GM19372 (cell line): ENCODE measurements at regions not wholly inside any gene's neighbourhood (a gene's known extent, or its start where the extent isn't known, plus 50 kb on each side); places are given as distances from the start of the nearest gene placed in this dataset.

Source experiments
- ATAC-seq: cut with Tn5 transposase; IDR thresholded peaks from one replicate; pipeline ENCODE4 v1.9.1; 2021; ENCODE audit warnings: mild to moderate bottlenecking, low read depth, moderate library complexity; ENCODE audit not compliant: unreplicated experiment

DNA sequence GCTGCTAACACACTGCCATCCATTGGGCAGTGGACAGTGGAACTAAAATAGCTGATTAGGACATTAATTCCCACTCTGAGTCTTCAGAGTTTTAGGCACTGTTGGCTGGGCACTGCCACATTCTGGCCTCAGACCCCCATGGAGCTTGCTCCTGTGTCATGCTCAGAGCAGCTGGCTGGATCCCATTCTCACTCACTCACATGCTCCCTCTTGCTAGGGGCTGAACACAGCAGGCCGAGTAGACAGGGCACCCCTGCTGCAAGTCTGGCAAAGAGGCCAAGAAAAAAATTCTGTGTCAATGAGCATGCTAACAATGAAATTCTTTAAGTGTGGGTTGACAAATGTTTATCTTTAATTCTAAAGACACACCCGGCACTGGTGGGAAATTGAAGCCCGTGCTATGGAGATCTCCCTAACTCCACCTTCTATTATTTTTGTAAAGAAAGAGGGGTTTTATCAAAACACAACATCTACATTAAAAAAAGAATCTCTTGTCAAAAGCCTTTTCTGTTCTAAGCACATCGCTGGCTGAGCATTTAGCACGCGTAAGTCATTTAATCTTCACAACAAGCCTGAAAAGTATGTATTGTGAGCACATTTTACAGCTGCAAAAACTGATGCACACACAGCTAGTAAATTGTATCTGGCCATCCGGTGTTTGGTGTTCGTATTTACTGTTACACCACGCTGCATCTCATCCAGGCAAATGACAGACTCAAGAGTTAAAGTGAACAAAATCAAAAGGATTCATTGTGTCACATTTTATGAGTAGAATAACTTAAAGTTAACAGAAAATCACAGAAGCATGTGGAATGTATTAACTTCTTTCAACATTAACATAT lies 362.1 kb downstream of the PLOD2 start:
- ATAC-seq = no peak

- no peak for ATAC-seq
These were observed 359.3 kb downstream of the PLOD2 start for GRCh38 chr3:145801696-145802095.

- no peak for ATAC-seq
These were observed 353.0 kb downstream of the PLOD2 start for GRCh38 chr3:145807990-145808389.

DNA sequence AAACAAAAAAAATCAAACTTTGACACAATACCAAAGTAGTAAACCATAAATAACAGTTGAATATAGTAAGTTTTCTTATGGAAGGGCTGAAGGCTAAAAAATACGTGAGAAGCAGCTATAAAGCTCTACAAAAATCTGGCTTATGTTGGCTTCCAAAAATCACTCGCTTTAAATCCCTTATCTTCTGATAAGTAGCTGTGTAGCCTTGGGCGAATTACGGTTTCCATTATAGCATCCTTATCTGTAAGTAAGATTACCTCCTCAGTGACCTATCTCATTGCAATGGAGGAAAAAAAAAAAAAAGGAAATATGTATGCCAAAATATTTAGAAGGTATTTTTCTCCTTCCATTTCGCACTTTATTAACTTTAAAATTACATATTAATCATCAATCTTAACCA lies 348.6 kb downstream of the PLOD2 start:
- ATAC-seq = no peak

DNA sequence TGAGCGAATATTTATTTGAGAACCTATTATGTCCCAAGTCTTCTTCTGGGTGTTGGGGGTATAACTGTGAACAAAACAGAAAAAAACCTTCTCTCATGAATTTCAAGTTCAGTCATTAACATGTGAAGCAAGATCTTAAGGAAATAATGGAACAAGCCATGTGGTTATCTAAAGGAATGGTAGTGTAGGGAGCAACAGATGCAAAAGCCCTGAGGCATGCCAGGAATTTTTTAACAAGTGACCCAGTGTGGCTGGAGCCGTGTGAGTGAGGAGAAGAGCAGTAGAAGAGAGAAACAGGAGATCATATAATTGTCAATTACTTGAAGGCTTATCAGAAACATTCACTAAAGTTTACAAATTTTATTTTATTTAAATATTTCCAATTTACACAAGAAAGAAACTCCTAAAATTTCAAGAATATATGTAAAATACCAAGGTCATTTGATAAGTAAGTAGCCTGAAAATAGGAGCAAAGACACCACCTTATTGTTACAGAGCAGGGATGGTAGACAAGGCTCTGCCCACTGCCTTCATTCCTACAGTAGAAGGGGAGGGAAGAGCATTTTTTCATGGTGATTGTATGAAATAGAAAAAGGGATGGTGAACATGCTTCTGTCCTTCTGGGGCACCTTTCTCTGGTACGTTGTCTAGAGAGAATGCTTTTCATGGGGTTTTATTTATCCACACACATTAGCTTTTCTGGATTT lies 345.1 kb downstream of the PLOD2 start:
- ATAC-seq = no peak

DNA sequence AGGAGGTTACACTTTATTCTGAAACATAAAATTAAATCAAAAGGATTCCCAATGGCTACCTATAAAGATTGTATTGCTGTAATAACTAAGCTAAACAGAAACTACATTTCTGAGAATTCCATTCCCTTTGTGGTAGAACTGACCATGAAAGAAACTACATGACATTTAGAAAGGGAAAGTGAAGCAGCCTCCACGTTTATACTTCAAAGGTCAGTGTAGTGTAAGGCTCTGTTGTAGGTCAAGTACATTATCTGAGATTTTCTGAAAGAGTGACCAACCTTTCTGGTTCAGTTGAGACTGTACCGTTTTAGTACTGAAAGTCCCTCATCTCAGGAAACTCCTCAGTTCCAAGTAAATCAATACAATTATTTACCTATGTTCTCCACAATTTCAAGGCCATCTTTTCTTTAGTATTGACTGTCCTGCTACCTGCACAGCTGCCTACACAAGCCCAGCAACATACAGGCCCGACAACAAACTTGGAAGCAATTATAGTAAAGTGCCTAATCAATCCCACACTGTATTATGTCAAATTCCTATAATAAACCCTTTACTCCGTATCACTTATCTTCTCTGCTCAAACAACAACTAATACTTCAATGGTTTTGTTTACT lies 343.0 kb downstream of the PLOD2 start:
- ATAC-seq = no peak

GRCh38 chr3:145820170-145820569 lies 340.8 kb downstream of the PLOD2 start:
- no peak for ATAC-seq

DNA sequence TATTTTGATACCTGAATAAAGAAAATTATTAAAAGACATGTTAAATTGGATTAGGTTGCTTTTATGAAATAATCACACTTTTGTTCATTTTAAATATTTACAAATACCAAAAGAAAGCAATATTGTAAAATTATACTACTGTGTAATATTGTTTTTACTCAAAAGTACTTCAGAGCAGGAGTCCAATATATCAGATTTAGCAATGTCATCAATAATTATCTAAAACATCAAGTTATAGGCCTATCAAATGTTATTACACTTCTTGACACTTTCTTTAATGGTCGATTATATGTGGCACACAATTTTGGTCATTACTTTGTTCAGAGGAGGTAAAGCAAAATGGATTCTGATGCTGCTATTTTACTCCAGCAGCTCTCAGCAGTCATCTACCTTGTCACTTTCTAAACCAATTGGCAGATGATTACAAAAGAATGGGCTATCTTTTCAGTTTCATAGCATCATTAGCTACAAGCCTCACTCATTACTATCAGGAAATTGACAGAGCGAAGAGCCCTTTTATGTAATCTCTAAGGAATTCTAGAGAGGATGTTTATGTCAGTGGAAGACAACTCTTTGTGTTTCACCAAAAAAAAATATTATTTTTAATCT lies 318.6 kb downstream of the PLOD2 start:
- no peak for ATAC-seq

DNA sequence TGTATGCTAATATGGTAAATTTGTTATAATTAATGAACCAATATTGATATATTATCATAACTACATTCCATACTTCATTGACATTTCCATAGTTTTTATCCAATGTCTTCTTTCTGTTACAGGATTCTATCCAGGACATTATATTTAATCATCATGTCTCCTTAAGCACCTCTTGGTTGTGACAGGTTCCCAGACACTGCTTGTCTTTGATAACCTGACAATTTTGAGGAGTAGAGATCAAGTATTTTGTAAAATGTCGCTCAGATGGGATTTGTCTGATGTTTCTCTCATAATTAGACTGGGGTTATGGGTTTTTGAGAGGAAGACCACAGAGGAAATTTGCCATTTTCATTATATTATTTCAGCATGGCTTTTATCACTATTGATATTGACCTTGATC lies 317.4 kb downstream of the PLOD2 start:
- no peak for ATAC-seq

DNA sequence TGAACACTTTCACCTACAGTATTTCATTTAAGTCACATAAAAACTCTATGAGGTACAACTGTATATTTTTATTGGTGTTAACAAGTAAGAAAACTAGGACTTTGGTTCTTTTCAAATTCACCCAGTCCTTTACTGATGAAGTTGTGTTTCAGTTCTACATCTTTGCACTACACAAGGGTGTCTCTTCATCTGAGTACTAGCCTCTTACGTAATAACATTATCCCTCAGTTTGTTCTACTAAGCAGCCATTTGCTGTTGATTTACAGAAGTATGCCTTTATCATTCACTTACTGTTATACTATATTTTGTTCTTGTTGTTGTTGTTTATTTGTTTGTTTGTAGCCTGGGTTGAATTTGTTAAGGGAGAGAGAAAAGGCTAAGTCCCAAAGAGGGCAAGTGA lies 311.9 kb downstream of the PLOD2 start:
- ATAC-seq = no peak

DNA sequence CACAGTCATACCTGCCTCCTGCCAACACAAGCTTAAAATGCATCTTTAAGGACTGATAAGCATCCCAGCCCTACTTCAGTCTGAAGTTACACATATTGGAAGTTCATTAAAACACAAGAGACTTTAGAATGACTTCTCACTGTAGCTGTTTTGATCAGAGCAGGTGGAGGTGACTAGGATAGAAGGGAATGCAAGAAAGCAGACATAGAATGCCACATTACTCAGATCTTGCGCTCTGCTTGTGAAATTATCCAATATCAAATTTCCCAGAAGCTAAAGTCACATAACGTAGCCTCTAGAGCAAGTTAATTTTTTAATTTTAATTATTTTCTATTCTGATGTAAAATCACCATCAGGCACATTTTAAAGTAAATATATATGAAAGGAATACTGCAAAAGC lies 306.5 kb downstream of the PLOD2 start:
- no peak for ATAC-seq

GRCh38 chr3:145857956-145858355 lies 303.0 kb downstream of the PLOD2 start:
- ATAC-seq = no peak

GRCh38 chr3:145864336-145864735 lies 296.6 kb downstream of the PLOD2 start:
- no peak for ATAC-seq

- ATAC-seq = no peak
These were observed 295.5 kb downstream of the PLOD2 start for GRCh38 chr3:145865399-145866018.

GRCh38 chr3:145869958-145870357 lies 291.0 kb downstream of the PLOD2 start:
- ATAC-seq = no peak

DNA sequence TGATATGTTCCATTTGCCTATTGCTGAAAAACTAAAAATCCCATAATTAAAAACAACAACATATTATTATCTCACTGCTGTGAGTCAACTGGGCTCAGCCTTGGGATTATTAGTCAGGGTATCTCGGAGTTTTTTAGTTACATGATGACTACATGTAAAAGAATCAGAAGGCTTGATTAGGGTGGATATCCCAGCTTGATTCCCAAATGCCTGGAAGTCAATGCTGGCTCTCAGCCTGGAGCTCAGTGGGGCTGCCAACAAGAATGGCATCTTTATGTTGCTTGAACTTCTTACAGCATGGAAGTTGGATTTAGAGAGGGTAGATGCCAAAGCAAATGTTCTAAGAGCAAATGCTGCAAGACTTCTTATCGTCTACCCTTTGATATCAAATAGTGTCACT lies 278.5 kb downstream of the PLOD2 start:
- no peak for ATAC-seq

DNA sequence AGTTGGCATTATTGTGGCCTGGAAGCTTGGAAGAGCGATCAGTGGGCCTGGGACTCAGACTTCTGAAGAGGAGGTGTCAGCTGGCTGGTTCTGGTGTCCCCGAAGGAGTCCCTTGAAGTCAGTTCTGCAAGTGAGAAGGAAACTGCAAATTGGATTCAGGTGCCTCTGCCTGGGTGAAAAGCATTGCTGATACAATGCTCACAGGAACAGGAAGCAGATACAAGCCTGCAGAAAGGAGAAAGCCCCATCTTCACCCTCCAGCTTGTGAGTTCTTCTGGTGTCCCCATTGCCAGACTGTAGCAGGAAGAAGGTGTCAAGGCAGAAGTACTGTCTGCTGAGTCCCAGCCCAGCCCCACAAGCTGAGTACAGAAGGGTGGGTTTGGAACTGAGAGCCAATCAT lies 271.3 kb downstream of the PLOD2 start:
- ATAC-seq = no peak

DNA sequence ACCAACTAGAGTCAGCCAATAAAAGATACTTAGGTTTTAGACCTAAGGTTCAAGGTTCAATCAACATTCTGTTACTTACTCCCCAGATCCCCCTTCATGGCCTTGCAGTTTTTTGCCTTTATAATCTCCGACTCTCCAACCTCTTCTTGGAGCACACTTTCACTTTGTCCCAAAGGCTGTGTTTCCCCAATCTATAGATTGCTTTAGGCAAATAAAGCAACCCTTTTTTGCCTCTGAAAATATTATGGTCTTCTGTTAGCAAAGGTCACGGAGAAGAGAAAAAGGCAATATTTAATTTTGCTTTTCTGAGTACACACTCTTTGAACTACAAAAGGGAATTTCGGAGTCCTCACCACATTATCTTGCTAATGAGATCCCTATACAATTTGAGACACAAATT lies 268.1 kb downstream of the PLOD2 start:
- no peak for ATAC-seq

DNA sequence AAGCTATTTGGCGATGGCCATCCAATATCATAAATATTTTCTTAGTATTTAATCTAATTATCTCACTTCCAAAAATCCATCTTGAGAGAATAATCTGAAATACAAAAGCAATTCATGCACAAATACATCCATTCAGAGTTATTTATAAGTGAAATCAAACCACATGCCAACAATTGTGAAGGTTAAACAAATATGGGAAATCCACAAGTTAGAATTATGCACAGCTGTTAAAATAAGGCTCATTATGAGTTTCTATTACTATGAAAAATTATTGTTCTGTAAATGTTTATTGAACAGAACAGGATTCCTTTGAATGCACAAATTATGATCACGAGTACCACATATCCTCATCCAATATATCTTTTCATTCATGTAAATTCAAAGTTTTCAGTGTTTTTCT lies 267.7 kb downstream of the PLOD2 start:
- no peak for ATAC-seq

DNA sequence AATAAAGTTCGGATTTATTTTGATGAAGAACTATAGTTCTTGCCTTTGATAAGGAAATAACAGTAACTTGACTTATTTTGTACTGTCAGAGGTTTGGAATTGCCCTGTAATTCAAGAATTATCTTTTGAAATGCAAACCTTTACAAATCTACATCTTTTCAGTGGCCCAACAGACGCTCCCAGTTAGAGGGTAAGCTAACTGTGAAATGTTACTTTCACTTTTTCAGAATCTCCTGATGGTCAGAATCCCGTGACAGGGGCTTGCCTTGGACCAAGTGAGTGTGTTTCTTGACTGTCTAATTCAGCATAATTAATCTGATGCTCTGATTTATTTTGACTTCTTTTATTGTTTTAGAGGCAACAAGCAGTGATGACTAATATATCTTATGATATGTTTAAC lies 262.5 kb downstream of the PLOD2 start:
- no peak for ATAC-seq

- no peak for ATAC-seq
These were observed 261.7 kb downstream of the PLOD2 start for GRCh38 chr3:145899241-145899640.
